IMR-90 (cell line): ENCODE measurements at regions not wholly inside any gene's neighbourhood (a gene's known extent, or its start where the extent isn't known, plus 50 kb on each side); places are given as distances from the start of the nearest gene placed in this dataset.

ENCODE experiments used
- ATAC-seq: fragments of 200-7000 bp; cut with Tn5 transposase; 2 replicates; pipeline ENCODE4 v1.9.1; 2020; ENCODE audit warnings: low read depth, mild to moderate bottlenecking, moderate library complexity
- BruUV-seq: library from RNA; stranded (reverse); fragments of 400-500 nt; replicated peaks from 2 replicates; lab custom pipeline; 2021; lab: Mats Ljungman, UMichigan
- CTCF ChIA-PET: fragments of 300-600 bp; formaldehyde crosslinking; extraction: SDS; loops from one replicate; lab custom pipeline; 2021; ENCODE audit warnings: antibody characterized with exemption; lab: Yijun Ruan, JAX
- POLR2A ChIA-PET: fragments of 300-600 bp; sonication (Branson Sonifier 250); formaldehyde crosslinking; loops from one replicate; lab custom pipeline; 2022; ENCODE audit warnings: antibody characterized with exemption; ENCODE audit not compliant: unreplicated experiment; lab: Charles Lee
- DNase-seq: peaks from one replicate; pipeline ENCODE4 v3.0.0; 2013
- H2AFZ ChIP-seq: replicated peaks from 2 replicates; pipeline ENCODE3; 2013; ENCODE audit warnings: low read length, mild to moderate bottlenecking; ENCODE audit not compliant: poor library complexity
- H2AK5ac ChIP-seq: 2 replicates; pipeline ENCODE4 v1.6.1; 2013; ENCODE audit warnings: low read depth, low read length, inconsistent platforms
- H2AK9ac ChIP-seq: replicated peaks from 2 replicates; pipeline ENCODE3; 2013; ENCODE audit warnings: mild to moderate bottlenecking, low read depth, low read length, moderate library complexity; ENCODE audit not compliant: poor library complexity
- H2BK120ac ChIP-seq: 2 replicates; pipeline ENCODE4 v1.6.1; 2013; ENCODE audit warnings: low read depth, low read length, inconsistent platforms
- H2BK15ac ChIP-seq: 3 replicates; pipeline ENCODE4 v1.6.1; 2013; ENCODE audit warnings: low read depth, low read length, inconsistent platforms
- H2BK20ac ChIP-seq: 2 replicates; pipeline ENCODE4 v1.6.1; 2013; ENCODE audit warnings: low read depth, mild to moderate bottlenecking, inconsistent platforms, low read length, moderate library complexity
- H2BK5ac ChIP-seq: 2 replicates; pipeline ENCODE4 v1.6.1; 2013; ENCODE audit warnings: mild to moderate bottlenecking, low read depth, low read length, inconsistent platforms; ENCODE audit not compliant: poor library complexity, severe bottlenecking
- H3K14ac ChIP-seq: replicated peaks from 2 replicates; pipeline ENCODE4 v1.6.1; 2013; ENCODE audit warnings: low read depth, low read length, inconsistent platforms
- H3K18ac ChIP-seq: 2 replicates; pipeline ENCODE4 v1.6.1; 2013; ENCODE audit warnings: low read depth, low read length, control low read depth
- H3K23ac ChIP-seq: 2 replicates; pipeline ENCODE4 v1.6.1; 2013; ENCODE audit warnings: low read depth, low read length, inconsistent platforms
- H3K27ac ChIP-seq: 2 replicates; pipeline ENCODE4 v1.5.1; 2013; ENCODE audit warnings: mild to moderate bottlenecking, control low read depth, low read length; ENCODE audit not compliant: insufficient read depth
- H3K27me3 ChIP-seq: 2 replicates; pipeline ENCODE4 v1.6.1; 2013; ENCODE audit warnings: low read length; ENCODE audit not compliant: control insufficient read depth, insufficient read depth
- H3K36me3 ChIP-seq: 2 replicates; pipeline ENCODE4 v1.6.1; 2013; ENCODE audit warnings: low read length, mixed read lengths; ENCODE audit not compliant: control insufficient read depth, insufficient read depth
- H3K4ac ChIP-seq: 2 replicates; pipeline ENCODE4 v1.6.1; 2013; ENCODE audit warnings: low read depth, low read length, inconsistent platforms
- H3K4me1 ChIP-seq: 2 replicates; pipeline ENCODE4 v1.6.1; 2013; ENCODE audit warnings: low read length, mixed read lengths; ENCODE audit not compliant: control insufficient read depth, insufficient read depth
- H3K4me2 ChIP-seq: 2 replicates; pipeline ENCODE4 v1.6.1; 2013; ENCODE audit warnings: low read depth, mild to moderate bottlenecking, control low read depth, low read length, moderate library complexity
- H3K4me3 ChIP-seq: 2 replicates; pipeline ENCODE4 v1.5.1; 2013; ENCODE audit warnings: low read depth, mild to moderate bottlenecking, control low read depth, low read length, moderate library complexity; ENCODE audit not compliant: insufficient read depth
- H3K56ac ChIP-seq: 2 replicates; pipeline ENCODE4 v1.6.1; 2013; ENCODE audit warnings: low read length, inconsistent platforms; ENCODE audit not compliant: insufficient read depth; ENCODE audit errors: extremely low read depth
- H3K79me1 ChIP-seq, 2 experiments: 2 replicates each; pipeline ENCODE4 v1.6.1; 2013; ENCODE audit warnings: low read length in 2 of 2, inconsistent platforms in 1 of 2, low read depth in 1 of 2
- H3K9ac ChIP-seq: 2 replicates; pipeline ENCODE4 v1.6.1; 2013; ENCODE audit warnings: low read depth, low read length, control low read depth
- H3K9me1 ChIP-seq: 2 replicates; pipeline ENCODE4 v1.6.1; 2013; ENCODE audit warnings: low read length, inconsistent platforms; ENCODE audit not compliant: insufficient read depth
- H3K9me3 ChIP-seq: 2 replicates; pipeline ENCODE4 v1.6.1; 2013; ENCODE audit warnings: low read length; ENCODE audit not compliant: control insufficient read depth, insufficient read depth
- H4K20me1 ChIP-seq: 2 replicates; pipeline ENCODE4 v1.6.1; 2013; ENCODE audit warnings: low read length, inconsistent platforms; ENCODE audit not compliant: insufficient read depth
- H4K5ac ChIP-seq: 2 replicates; pipeline ENCODE4 v1.6.1; 2013; ENCODE audit warnings: mild to moderate bottlenecking, low read depth, low read length, control low read depth
- H4K8ac ChIP-seq, 2 experiments: 2 replicates each; pipeline ENCODE4 v1.6.1; 2013; ENCODE audit warnings: low read depth in 2 of 2, low read length in 2 of 2, control low read depth in 1 of 2, inconsistent platforms in 1 of 2
- H4K91ac ChIP-seq: 2 replicates; pipeline ENCODE4 v1.6.1; 2013; ENCODE audit warnings: low read depth, low read length, inconsistent platforms; ENCODE audit not compliant: insufficient read depth
- BHLHE40 ChIP-seq: fragments of 150-350 bp; IDR thresholded peaks from 2 replicates; pipeline ENCODE4 v1.6.1; 2016; ENCODE audit warnings: mild to moderate bottlenecking, low read depth, low read length
- CHD1 ChIP-seq: IDR thresholded peaks from 2 replicates; pipeline ENCODE4 v1.6.1; 2012; ENCODE audit warnings: low read depth, low read length, improper control_type of control experiment
- ELK1 ChIP-seq: fragments of 150-350 bp; IDR thresholded peaks from 2 replicates; pipeline ENCODE4 v1.6.1; 2016; ENCODE audit warnings: low read depth, mild to moderate bottlenecking, low read length, moderate library complexity, borderline replicate concordance
- FOS ChIP-seq: fragments of 150-350 bp; IDR thresholded peaks from 2 replicates; pipeline ENCODE4 v1.6.1; 2016; ENCODE audit warnings: low read depth, low read length
- MXI1 ChIP-seq: IDR thresholded peaks from 2 replicates; pipeline ENCODE4 v1.6.1; 2012; ENCODE audit warnings: low read depth, mild to moderate bottlenecking, low read length, moderate library complexity, borderline replicate concordance
- NFE2L2 ChIP-seq: fragments of 150-350 bp; IDR thresholded peaks from 2 replicates; pipeline ENCODE4 v1.6.1; 2016; ENCODE audit warnings: low read depth, mild to moderate bottlenecking, low read length
- RAD21 ChIP-seq: IDR thresholded peaks from 2 replicates; pipeline ENCODE4 v1.6.1; 2012; ENCODE audit warnings: low read length, improper control_type of control experiment
- SMC3 ChIP-seq: fragments of 150-350 bp; IDR thresholded peaks from 2 replicates; pipeline ENCODE4 v1.6.1; 2016; ENCODE audit warnings: low read depth, mild to moderate bottlenecking, antibody characterized with exemption, low read length, moderate library complexity
- WGBS, 2 experiments: methylation state at CpG; one replicate each; pipeline versions ENCODE4 v1.1.5 to v1.1.7; 2013; ENCODE audit warnings: missing lambda C conversion rate in 2 of 2; ENCODE audit not compliant: insufficient read length in 1 of 2; ENCODE audit errors: extremely low coverage in 2 of 2; 5-methylcytosine and 5-hydroxymethylcytosine counted together
- dilution Hi-C: fragments of 300-500 bp; cut with HindIII; formaldehyde crosslinking; loops from one replicate; pipeline ENCODE4 v1.14.3; 2018; ENCODE audit warnings: low sequenced_read_pairs; ENCODE audit not compliant: unreplicated experiment
- in situ Hi-C: fragments of 300-500 bp; cut with MboI; formaldehyde crosslinking; loops from 3 replicates; pipeline ENCODE4 v1.14.3; 2019; ENCODE audit warnings: low sequenced_read_pairs, inconsistent platforms, mixed read lengths
- intact Hi-C: fragments of 100-400 bp; cut with micrococcal nuclease; formaldehyde crosslinking; loops from 2 replicates; pipeline ENCODE4 v1.10.0; 2022

- ATAC-seq, result no peak
- Histone ChIP-seq H3K36me3 (no peaks in the 10 kb centered on the region), H3K4me3 (no peak overlapping the region), H3K27me3 (no peaks in the 10 kb centered on the region), H3K23ac (no peak overlapping the region), H3K4ac (no peak overlapping the region), H2BK120ac (no peak overlapping the region), H3K9me3 (no peaks in the 10 kb centered on the region), H4K5ac (no peak overlapping the region), H2AFZ (no peak overlapping the region), H3K56ac (no peak overlapping the region), H4K20me1 (no peaks in the 10 kb centered on the region), H3K14ac (no peak overlapping the region), H2BK15ac (no peak overlapping the region), H2AK5ac (no peak overlapping the region), H2BK20ac (no peak overlapping the region), H3K9me1 (no peaks in the 10 kb centered on the region; the same call in 1 of the 2 replicates), H3K4me2 (no peak overlapping the region), H4K8ac (no peak overlapping the region), H3K27ac (no peak overlapping the region), H3K9ac (no peak overlapping the region), H3K79me1 (no peaks in the 10 kb centered on the region), H4K91ac (no peak overlapping the region), H3K18ac (no peak overlapping the region), H2AK9ac (no peak overlapping the region), H2BK5ac (no peak overlapping the region), H3K4me1 (peaks cover 4% of the 10 kb centered on the region; the same call in 1 of the 2 replicates)
- intact Hi-C loops, result no loop called here
- POLR2A ChIA-PET, result no interaction called here
- DNase-seq, result no peak
- in situ Hi-C loops, result no loop called here
- dilution Hi-C loops, result no loop called here
- TF ChIP-seq SMC3 (no peak), MXI1 (no peak), RAD21 (no peak), CHD1 (no peak), NFE2L2 (no peak), FOS (no peak), BHLHE40 (no peak), ELK1 (no peak)
- CTCF ChIA-PET, result interaction anchor here (0.6 kb wide), 1 partner anchor 561 kb away, joined by 4 read pairs; no protein-coding TSS in a partner anchor
- WGBS, 2 experiments, result no CpG with 5 or more reads among the region's 3 CpGs
- no TSS peak for BruUV-seq
These were observed 169.4 kb upstream of the ADO start for GRCh38 chr10:62635127-62635526.
